ENCODE measurements at regions not wholly inside any gene's neighbourhood (a gene's known extent, or its start where the extent isn't known, plus 50 kb on each side); places are given as distances from the start of the nearest gene placed in this dataset.

DNA sequence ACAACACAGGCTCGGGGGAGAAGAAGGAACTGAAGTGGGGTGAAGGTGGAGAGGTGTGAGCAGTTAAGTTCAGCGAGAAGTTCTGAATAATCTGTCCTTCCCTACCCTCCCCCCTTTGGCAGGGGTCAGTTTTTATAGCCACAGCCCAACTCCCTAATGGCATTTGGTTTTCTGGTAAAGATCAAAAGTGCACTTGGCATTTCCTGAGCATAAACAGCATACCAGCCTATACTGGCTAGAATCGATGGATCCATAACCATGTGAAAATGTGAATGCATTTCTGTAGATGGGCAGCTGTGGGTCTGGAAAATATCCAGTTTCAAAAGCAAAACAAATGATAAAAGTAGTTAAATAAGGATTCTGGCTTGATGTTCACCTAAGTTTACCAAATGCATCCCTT lies 410.9 kb downstream of the PLK2 start:
- DNase-seq = no peak

DNA sequence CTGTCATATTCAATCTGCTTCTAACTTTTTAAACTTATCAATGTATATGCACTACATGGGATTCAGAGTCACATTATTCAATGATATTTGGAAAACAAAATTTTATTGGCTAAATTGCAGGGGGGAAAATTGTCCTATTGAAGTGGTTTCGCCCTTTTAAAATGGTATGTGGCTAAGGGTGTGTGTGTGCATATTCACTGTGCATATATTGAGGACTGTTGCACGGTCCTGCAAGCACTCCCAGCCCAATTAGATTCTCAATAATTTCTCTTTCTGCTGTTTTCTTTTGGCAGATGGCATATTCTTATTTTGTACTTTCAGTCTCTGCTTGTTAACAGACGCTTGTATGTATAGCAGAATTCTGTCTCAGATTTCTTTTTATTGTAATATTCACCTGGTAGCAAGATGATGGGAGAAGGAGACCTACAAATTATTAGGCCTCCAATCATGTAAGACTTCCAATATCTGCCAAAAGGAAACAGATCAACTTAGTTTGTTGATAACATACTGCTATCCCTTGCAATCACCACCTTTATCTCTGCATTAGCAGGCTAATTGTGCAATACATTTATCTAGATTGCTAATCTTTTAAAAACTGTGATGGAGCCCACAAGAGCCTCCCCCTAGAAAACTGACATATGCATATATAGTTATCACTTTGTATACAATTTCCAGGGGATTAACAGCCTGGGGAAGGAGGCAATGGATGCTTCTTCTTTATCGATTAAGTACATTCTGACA lies 411.5 kb downstream of the PLK2 start:
- no peak for DNase-seq

DNA sequence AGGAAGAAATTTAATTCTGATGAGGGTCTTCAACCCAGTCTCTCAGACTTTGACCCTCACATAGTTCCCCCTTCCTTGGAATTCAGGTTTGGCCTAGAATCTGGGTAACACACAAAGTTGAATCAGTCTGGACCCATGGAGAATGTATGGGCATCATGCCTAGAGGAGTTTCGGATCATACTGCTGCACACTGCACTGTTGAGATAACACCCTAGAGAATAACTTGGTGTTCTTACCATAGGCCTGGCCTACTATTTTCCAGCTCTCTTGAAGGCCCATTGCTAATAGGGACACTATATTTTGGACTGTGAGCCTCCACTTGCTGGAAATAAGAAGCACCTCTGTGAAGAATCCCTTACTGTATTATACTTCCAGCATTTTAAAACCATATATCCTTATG lies 413.5 kb downstream of the PLK2 start:
- no peak for DNase-seq

DNA sequence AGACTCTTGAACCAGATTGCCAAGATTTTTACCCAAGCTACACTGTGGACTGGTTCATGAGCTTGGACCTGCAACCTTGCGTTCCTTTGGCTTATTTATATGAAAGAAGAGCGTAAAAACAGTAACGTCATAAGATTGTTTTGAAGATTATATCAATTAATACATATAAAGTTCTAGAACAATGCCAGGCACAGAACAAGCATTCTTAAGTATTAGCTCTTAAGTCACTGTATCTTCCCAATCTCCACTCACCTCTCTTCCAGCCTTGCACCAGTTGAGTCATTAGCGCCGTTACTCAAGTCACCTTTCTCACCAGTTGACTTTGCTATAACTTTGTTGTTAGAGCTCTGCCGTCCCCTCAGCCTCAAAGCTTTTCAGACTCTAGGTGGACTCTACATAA lies 415.7 kb downstream of the PLK2 start:
- DNase-seq = no peak

DNA sequence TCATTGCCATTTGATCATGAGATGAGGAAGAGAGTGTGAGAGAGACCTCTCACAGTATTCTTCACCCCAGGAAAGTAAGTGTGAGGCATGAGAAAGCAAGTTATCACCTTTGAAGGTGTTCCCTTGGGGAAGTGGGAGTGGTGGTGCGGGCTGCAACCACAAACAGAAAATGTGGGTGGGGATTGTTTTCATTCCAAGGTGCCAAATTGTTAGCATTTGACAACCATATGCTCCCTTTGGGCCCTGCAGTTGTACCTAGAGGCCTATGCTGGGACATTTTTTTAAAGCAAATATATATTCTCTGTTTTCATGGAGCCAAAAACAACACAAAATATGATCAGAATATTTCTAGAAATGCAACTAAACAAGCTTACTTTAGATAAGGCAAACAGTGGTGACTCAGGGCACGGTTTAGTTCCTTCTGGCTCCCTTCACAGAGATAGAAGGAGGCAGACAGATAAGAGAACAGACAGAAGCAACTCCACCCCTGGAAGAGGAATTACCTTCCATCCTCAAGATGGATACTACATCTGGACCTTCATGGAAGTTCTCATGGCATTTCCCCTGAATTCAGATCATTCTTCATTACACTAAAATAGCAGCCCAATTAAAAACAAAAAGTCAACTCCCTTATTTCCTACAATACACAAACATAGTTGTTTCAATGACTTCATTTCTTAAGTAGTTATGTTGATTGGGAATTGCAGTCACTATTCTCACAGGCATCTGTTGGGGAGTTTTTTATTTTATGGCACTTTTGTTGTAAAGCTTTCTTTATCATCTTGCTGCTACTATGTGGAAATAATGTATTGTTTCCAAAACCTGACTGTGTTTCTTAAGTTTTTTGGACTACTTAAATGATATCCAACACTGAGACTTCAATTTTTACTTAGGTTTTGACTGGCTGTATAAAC lies 416.6 kb downstream of the PLK2 start:
- DNase-seq = no peak

DNA sequence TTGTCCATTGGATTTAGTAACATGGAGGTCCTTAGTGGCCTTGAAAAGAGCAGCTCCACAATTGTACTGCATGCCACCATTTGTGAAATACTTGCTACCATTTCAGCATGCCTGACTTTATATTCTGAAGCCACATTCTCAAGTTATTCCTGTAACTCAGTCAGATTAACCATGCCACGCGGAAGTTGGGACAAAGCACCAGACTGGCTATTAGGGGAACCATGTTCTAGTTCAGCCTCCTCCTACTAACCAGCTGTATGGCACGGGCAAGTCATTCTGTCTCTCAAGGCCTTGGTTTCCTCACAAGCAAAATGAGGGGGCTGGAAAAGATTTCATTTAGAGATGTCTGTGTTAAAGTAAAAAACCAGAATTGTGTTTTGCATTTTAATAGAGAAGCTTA lies 418.0 kb downstream of the PLK2 start:
- no peak for DNase-seq

DNA sequence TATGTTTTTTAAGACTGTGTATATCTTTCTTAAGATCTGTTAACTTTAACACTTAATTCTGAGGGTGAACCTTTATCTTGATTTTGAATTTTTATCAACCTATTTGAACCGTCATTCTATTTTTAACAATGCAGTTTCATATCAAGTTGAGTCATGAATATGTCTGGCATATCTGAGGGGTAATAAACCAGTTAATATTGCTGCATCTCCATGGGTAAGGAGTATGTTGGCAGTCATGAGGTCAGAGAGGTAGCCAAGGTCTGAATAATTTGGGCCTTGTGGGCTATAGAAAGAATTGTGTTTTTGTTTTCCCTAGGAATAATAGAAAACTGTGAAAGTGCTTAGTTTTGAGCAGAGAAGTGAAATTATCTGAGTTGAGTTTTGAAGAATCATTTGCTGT lies 419.0 kb downstream of the PLK2 start:
- DNase-seq = no peak

DNA sequence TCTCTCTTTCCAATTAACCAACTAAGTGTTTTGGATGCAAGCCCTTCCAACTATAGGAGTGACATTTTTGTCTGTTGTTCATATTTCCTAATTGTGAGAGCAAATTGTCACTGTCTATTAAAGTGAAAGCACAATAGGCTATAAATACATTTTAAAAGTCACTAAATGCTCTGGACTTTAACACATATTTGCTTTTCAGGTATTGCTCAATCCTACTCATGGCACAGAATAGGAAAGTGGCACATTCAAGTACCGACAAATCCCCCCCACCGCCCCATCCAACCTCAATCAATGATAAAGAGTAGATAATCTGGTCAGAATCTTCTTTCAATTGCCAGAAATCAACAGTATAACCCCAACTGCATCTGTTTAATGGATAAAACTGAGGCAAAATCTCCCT lies 419.8 kb downstream of the PLK2 start:
- no peak for DNase-seq

DNA sequence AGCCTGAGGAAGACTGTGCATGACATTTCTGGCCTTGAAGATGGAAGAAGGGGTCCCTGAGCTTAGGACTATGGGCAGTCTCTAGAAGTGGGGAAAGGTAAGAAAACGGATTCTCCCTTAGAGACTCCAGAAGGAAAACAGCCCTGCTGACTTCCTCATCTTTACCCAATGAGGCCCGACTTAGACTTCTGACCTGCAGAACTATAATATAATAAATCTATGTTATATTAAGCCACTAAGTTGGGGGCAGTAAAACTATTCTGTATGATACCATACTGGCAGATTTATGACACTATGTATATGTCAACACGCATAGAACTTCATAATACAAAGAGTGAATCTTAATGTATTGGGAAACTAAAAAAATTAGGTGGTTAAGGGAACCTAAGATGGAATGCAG lies 422.0 kb downstream of the PLK2 start:
- no peak for DNase-seq

DNA sequence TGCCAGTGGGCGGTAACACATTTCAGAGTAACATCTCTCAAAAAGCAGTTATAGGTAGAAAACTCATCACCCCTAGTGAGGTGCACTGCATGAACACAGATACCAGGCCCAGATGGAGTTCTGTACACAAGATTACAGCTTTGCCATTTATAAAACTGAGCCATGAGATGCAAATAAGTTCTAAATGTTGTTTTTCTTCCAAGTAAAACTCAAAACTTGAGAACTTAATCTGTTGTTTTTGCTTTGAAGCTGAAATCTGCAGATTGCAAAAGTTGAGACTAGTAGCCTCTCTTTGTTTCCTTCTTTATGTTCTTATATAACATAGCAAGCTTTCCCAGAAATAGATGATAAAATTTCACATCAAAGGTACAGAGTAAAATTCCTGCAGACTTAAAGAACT lies 434.1 kb downstream of the PLK2 start:
- DNase-seq = no peak

DNA sequence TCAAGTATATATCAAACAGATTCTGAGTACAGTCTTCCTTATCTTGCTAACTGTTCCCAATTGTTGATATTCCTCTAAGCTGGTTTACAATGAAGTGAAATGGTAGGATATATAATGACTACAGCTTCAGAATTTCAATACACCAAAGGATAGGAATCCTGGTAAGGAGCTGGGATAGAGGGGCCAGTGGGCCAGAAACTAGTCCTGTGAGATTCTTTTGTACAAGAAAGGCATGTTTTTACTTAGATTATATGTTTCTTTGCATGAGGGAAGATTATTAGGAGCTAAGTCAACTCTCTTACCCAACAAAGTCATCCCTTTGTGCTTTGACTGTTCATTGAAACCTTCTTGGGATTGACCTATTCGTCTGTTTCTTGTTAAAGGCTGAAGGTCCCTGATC lies 435.7 kb downstream of the PLK2 start:
- no peak for DNase-seq

DNA sequence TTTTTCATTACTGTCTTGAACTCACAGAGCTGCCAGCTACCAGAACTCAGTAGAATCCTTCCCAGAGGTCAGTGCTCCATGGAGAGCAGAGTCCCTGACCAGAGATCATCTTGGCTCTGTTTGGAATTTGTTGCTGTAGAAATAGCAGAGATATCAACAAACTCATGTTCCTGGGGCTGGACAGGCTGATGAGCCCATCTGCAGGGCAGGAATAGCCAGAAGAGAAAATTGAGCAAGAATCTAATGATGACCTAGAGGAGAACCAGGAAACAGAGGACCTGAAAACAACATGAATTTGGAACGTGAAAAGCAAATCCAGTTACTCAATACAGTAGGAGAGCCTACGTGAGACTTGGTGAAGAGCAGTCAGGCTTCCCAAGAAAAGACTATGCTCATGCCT lies 437.8 kb downstream of the PLK2 start:
- no peak for DNase-seq

DNA sequence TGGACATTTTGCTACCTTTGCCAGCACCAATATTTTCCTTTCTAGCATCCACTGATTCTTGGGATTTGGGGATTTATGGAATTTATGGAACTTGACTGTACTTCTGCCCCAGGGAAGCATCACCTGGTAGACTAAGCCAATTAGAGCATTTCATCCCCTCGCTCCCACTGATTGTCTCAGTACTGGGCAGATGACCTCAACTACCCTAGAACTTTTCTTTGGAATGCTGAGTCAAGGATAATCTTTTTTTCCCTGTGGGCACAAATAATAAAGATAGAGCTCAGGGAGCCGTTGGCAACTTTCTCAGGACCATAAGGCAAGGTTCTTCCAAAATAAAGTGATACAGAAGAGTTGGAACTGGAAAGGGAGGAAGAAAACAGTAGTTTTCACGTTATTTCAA lies 438.4 kb downstream of the PLK2 start:
- DNase-seq = no peak

DNA sequence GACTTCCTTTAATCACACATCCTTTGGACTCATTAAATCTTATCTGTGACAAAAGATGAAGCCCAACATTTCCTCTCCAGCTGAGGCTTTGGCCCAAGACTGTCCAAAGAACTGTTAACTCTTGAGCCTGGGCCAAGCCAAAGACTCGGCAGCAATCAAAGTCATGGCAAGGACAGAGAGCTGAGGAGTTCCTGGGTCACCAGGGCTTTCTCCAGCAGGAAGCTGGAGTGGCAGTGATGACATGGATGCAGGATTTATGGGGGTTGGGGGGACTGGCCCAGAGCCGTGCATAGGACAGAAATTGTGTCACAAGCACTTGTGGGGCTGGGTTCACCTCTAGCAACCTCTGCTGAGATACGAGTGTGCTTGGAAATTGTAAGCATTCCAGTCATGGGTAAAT lies 440.3 kb downstream of the PLK2 start:
- no peak for DNase-seq

DNA sequence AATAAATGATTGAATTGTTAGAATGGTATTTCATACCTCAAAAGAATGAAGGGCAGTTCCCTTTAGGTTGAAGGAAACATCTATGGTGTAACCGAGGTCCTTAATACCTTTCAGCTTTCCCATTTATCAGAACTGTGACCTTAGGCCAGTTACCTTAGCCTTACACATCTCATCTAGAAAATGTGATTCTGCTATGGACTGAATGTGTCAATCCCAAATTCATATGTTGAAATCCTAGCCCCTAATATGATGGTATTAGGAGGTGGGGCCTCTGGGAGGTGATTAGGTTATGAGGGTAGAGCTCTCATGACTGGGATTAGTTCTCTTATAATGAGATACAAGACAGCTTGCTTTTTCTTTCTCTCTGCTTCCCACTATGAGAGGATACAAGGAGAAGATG lies 441.9 kb downstream of the PLK2 start:
- DNase-seq = no peak

DNA sequence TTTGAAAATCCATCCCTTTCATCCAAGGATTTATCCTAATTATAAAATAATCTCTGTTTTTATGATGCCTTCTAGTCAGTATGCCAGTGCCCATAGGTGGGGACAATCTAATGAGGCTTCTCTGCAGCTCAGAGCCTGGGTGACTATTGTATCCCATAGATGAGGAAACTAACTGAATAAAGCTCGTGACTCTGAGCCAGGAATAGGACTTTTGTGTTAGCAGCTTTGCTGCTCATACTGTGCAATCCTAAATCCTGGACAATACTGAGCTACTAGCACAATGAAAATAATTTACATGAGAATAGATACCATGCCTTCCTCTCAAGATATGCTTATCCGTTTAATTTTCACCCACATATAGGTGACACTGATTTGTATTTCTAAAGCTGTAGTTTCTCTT lies 443.0 kb downstream of the PLK2 start:
- DNase-seq = no peak

DNA sequence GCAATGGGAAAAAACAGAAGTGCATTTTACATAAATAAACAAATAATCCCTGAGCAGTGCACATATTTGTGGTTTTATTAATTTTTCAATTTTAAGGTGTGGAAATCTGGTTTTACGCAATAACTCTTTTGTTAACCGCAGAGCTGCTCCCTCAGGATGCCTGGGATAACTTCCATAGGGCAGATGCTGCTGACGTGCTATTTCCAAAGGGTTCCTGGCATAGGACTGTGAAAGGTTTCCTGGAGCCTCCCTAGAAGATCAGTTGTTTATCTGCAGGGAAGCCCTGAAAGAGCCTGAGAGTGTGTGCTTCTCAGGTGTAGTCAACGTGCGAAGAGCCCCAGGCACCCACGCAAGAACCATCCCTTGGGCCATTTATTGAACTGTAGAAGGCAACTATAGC lies 443.5 kb downstream of the PLK2 start:
- no peak for DNase-seq

DNA sequence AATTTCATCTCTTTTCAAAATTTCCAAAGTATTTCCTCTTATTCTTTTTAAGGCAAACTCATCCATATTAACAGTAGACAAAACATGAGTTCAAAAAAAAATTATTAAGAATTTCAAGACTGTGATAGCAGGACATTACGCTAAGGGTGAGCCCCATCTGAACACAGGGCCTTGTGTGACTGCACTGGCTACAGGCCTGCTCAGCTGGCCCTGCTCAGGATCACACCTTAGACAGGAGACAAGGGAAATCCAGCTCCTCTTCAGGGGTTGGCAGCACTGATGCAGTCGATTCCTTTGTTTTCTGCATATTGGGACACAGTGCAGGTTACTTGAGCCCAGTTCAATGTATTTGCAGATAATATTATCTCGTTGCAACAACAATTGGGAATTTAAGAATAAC lies 444.7 kb downstream of the PLK2 start:
- DNase-seq = no peak

DNA sequence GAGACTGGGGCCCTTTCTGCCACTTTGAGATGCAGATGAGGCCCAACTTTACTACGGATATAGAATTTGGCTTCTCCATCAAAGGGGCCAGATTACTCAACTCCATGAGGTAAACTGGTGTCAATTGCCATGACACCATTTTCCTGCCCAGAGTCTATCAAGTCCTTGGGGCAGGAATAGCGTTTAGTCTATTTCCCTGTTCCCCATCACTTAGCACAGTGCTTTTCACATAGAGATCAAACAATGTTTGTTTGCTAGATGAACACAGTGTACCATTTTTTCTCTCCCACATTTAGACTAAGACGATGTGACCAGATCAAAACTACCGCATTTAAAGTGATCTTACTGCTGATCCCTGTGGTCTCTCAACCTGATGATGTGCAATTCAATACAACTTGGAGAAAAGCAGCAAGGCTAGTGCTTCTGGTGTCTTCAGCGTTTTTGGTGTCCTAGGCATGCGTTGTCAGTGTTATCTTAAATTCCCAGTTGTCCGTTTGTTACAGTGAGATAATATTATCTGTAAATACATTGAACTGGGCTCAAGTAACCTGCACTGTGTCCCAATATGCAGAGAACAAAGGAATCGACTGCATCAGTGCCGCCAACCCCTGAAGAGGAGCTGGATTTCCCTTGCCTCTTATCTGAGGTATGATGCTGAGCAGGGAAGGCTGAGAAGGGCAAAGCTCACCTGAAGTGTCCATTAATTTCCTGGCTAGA lies 446.2 kb downstream of the PLK2 start:
- DNase-seq = no peak

DNA sequence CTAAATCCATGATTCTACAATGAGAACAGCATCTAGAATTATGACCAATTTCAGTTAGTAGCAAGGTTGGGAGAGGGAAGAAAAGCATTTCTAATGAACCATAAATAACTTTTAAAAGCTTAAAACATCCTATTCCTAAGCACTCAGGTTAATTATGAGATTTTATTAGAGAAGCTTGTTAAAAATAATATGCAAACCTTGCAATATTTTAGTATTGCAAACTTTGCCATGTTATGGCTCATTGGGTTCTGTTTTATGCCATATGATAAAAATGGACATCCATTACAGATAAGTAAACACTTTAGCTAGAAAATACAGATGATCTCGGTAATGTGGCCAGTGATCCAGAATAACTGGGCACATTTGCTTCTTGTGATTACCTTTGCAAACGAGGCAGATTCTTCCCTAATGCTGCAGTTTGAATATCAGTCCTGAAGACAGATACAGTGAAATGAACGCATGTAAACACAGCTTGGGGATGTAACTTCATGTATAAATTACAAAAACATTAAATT lies 447.0 kb downstream of the PLK2 start:
- no peak for DNase-seq

DNA sequence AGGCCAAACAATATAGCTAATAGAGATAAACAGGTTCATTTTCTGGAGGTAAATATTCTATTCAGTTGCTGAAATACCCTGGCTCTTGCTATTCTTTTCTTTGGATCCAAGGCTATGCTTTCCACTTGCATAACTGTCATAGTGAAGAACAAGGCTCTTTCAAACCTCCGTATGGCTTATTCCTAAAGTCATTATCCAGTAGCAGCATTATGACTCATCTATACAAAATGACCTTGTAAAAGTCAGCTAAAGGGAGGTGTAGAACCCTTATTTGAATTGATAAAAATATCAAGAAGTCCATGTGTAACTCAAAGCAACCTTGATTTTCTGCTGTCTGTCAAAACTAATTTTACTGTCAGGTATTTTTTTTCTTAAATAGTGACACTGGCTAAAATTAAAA lies 447.8 kb downstream of the PLK2 start:
- no peak for DNase-seq

DNA sequence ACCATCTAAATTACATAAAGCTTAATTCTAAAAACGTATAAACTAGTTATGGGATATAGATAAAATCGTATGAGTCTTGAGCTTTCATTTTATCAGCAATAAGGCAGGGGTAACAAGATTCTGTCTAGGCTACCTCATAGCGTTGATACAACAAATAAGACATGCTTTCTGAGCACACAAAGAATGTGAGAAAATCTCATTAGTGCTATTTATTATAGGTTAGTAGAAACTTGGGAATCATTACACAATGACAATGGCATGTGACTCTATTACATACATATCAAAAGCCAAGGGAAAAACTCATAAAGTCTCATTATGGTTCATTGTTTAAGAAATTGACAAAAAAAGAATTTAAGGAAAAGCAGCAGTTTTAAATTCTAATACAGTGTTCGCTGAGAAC lies 448.6 kb downstream of the PLK2 start:
- no peak for DNase-seq

DNA sequence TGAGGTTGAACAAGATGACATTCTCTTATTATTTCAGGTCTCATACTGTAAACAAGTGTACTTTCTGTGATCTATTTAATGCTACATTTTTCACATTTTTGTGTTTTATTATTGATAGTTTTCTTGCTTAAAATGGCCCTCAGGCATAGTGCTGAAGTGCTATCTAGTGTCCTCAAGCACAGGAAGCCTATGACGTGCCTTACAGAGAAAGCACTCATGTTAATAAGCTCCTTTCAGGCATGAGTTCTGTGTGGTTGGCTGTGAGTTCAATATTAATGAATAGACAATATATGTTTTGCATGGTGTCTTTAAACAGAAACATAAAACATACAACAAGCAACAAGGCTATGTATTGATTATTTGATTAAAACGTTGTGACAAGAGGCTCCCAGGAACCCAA lies 450.1 kb downstream of the PLK2 start:
- no peak for DNase-seq

DNA sequence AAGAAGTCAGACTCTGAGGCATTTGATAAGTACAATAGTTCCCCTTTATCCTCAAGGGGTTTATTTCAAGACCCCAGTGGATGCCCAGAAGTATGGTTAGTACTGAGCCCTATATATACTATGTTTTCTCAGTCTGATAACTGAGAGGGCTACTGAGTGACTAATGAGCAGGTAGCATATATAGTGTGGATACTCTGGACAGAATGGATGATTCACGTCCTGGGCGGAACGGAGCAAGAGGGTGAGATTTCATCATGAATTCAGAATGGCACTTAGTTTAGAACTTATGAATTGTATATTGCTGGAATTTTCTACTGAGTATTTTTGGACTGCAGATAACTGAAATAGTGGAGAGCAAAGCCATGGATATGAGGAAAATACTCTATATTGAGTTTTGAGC lies 457.6 kb downstream of the PLK2 start:
- no peak for DNase-seq

Data from inflammatory macrophage treated with lipopolysaccharide for 4 hours (primary cell).